OCI-LY7 (cell line): ENCODE measurements at regions not wholly inside any gene's neighbourhood (a gene's known extent, or its start where the extent isn't known, plus 50 kb on each side); places are given as distances from the start of the nearest gene placed in this dataset.
"Not testable (repeated sequence)": the region's sequence is repeated elsewhere in the genome, so short reads cannot be mapped to it uniquely, and the experiment has no call there.

ENCODE experiments used
- BruUV-seq: library from RNA; stranded (reverse); fragments of 400-500 nt; replicated peaks from 2 replicates; lab custom pipeline; 2021; lab: Mats Ljungman, UMichigan
- CTCF ChIA-PET: fragments of 300-600 bp; sonication (Branson Sonifier 250); formaldehyde crosslinking; loops from one replicate; lab custom pipeline; 2022; ENCODE audit warnings: antibody characterized with exemption; ENCODE audit not compliant: unreplicated experiment; lab: Charles Lee
- POLR2A ChIA-PET: fragments of 300-600 bp; sonication (Branson Sonifier 250); formaldehyde crosslinking; loops from one replicate; lab custom pipeline; 2022; ENCODE audit warnings: antibody characterized with exemption; lab: Charles Lee
- DNase-seq: peaks from one replicate; pipeline ENCODE4 v3.0.0-alpha.2; 2015; ENCODE audit warnings: low spot score
- H2AFZ ChIP-seq: fragments of 200-600 bp; sonication (generic), shearing (Covaris generic); 2 replicates; pipeline ENCODE4 v1.6.1; 2014; ENCODE audit warnings: mild to moderate bottlenecking, antibody characterized with exemption, low read length, moderate library complexity
- H3K27ac ChIP-seq: fragments of 200-600 bp; sonication (generic); 2 replicates; pipeline ENCODE4 v1.5.1; 2014; ENCODE audit warnings: mixed run types, low read depth, mild to moderate bottlenecking, moderate library complexity, low read length, inconsistent platforms; ENCODE audit not compliant: poor library complexity, severe bottlenecking
- H3K36me3 ChIP-seq: fragments of 200-600 bp; sonication (generic); 2 replicates; pipeline ENCODE4 v1.6.1; 2014; ENCODE audit warnings: mild to moderate bottlenecking, antibody characterized with exemption, low read length, moderate library complexity, mixed read lengths; ENCODE audit not compliant: insufficient read depth
- H3K4me1 ChIP-seq: fragments of 200-600 bp; sonication (generic); 2 replicates; pipeline ENCODE4 v1.5.1; 2014; ENCODE audit warnings: mild to moderate bottlenecking, low read length; ENCODE audit not compliant: insufficient read depth, poor library complexity, severe bottlenecking
- H3K4me2 ChIP-seq: fragments of 200-600 bp; sonication (generic); 2 replicates; pipeline ENCODE4 v1.6.1; 2014; ENCODE audit warnings: mild to moderate bottlenecking, low read length
- H3K4me3 ChIP-seq: fragments of 200-600 bp; sonication (generic); 2 replicates; pipeline ENCODE4 v1.5.1; 2014; ENCODE audit warnings: mild to moderate bottlenecking, low read depth, low read length; ENCODE audit not compliant: poor library complexity, severe bottlenecking
- H3K79me2 ChIP-seq: fragments of 200-600 bp; sonication (generic); 2 replicates; pipeline ENCODE4 v1.6.1; 2016; ENCODE audit warnings: low read depth, mild to moderate bottlenecking, low read length, moderate library complexity, mixed read lengths; ENCODE audit not compliant: insufficient read depth
- H3K9me2 ChIP-seq: fragments of 200-600 bp; sonication (generic); 2 replicates; pipeline ENCODE4 v1.6.1; 2016; ENCODE audit warnings: mild to moderate bottlenecking, low read length, mixed read lengths; ENCODE audit not compliant: insufficient read depth
- H3K9me3 ChIP-seq: fragments of 200-600 bp; sonication (generic); 2 replicates; pipeline ENCODE4 v1.6.1; 2014; ENCODE audit warnings: mild to moderate bottlenecking, mixed run types, low read length, mixed read lengths
- H4K20me1 ChIP-seq: fragments of 200-600 bp; sonication (generic); 2 replicates; pipeline ENCODE4 v1.6.1; 2014; ENCODE audit warnings: mild to moderate bottlenecking, antibody characterized with exemption, low read length, moderate library complexity, mixed read lengths; ENCODE audit not compliant: insufficient read depth
- CTCF ChIP-seq: fragments of 200-600 bp; sonication (generic); conservative IDR thresholded peaks from 2 replicates; pipeline ENCODE4 v1.5.1; 2014; ENCODE audit warnings: mild to moderate bottlenecking, antibody characterized with exemption, low read length, moderate library complexity, mixed read lengths
- EZH2phosphoT487 ChIP-seq: fragments of 200-600 bp; sonication (generic); IDR thresholded peaks from 2 replicates; pipeline ENCODE4 v1.6.1; 2018; ENCODE audit warnings: low read depth, borderline replicate concordance, mild to moderate bottlenecking, mixed run types, antibody characterized with exemption, low read length, moderate library complexity, mixed read lengths
- intact Hi-C: fragments of 100-400 bp; cut with micrococcal nuclease; formaldehyde crosslinking; loops from one replicate; pipeline ENCODE4 v1.10.0; 2022; ENCODE audit not compliant: unreplicated experiment

GRCh38 chr5:39755986-39756385 is 331.2 kb upstream of the DAB2 start:
- DNase-seq, result no peak
- H3K4me1 ChIP-seq, result no peaks in the 10 kb centered on the region
- no peaks in the 10 kb centered on the region for H3K9me3 ChIP-seq
- H3K27ac ChIP-seq, result no peak overlapping the region
- BruUV-seq, result no TSS peak
- no peak overlapping the region for H2AFZ ChIP-seq
- CTCF ChIA-PET, result no interaction called here
- H3K79me2 ChIP-seq, result no peaks in the 10 kb centered on the region
- H3K9me2 ChIP-seq, result no peaks in the 10 kb centered on the region
- POLR2A ChIA-PET, result interaction anchor here (0.6 kb wide), 1 partner anchor 16 kb away, joined by 4 read pairs; no protein-coding TSS in a partner anchor
- no peaks in the 10 kb centered on the region for H4K20me1 ChIP-seq
- no peak overlapping the region for H3K4me3 ChIP-seq
- no peak for TF ChIP-seq CTCF
- TF ChIP-seq EZH2phosphoT487, result no peak
- no peak overlapping the region for H3K4me2 ChIP-seq
- intact Hi-C loops, result no loop called here
- no peaks in the 10 kb centered on the region for H3K36me3 ChIP-seq

- Histone ChIP-seq H3K9me3 (no peaks in the 10 kb centered on the region), H3K79me2 (no peaks in the 10 kb centered on the region), H3K27ac (no peak overlapping the region), H2AFZ (no peak overlapping the region), H3K9me2 (no peaks in the 10 kb centered on the region), H3K4me3 (no peak overlapping the region), H3K4me2 (no peak overlapping the region), H3K36me3 (no peaks in the 10 kb centered on the region), H4K20me1 (no peaks in the 10 kb centered on the region), H3K4me1 (no peaks in the 10 kb centered on the region)
- ChIA-PET CTCF (no interaction called here), POLR2A (no interaction called here)
- DNase-seq, result no peak
- BruUV-seq, result no TSS peak
- intact Hi-C loops, result no loop called here
- TF ChIP-seq EZH2phosphoT487 (no peak), CTCF (no peak)
Observed at GRCh38 chr5:39755452-39755851, 330.7 kb upstream of the DAB2 start.

- DNase-seq, intact Hi-C loops, H3K9me3 ChIP-seq, H3K27ac ChIP-seq, H2AFZ ChIP-seq, H3K79me2 ChIP-seq, H3K4me1 ChIP-seq, H3K4me2 ChIP-seq, H3K9me2 ChIP-seq, H3K4me3 ChIP-seq, CTCF ChIA-PET, H4K20me1 ChIP-seq, H3K36me3 ChIP-seq, BruUV-seq, POLR2A ChIA-PET: not testable (repeated sequence)
Observed at GRCh38 chr5:39753747-39754146, 329.0 kb upstream of the DAB2 start.
